ENCODE measurements at regions not wholly inside any gene's neighbourhood (a gene's known extent, or its start where the extent isn't known, plus 50 kb on each side); places are given as distances from the start of the nearest gene placed in this dataset.

DNA sequence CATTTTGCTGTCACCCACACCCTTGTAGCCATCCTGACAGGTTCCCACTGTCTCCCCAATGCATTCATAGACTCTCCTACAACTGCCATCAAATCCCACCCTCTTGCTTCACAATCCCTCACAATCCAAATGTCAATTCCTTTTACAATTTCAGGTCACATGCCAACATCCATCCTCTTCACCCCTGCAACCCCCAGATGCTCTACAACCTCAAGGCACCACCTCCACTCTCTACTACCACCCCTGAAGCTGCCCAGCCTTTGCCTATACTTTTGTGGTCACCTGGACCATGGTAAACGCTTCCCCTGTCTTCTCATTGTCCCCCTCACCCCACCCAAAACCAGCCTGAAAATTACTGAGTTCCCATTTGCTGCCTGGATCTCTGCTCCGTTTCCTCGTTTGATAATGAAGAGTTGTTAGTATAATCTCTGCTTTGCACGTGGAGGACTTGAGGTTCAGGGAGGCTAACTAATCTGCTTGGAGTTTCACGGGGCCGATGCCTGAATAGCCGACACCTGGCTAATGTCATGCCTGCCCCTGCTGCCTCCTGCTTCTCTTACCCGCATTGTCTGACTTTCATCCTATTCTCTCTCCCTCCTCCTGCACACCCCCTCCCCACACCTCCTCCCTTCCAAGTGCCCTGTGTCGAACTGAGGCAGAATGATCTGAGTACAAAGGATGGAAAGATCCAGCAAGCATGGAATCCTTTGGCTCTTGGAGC, 82.4 kb upstream of the TOX2 start:
- H3K79me2 ChIP-seq (ENCODE audit: low read length), result no peaks in the 10 kb centered on the region
- H4K20me1 ChIP-seq (ENCODE audit: insufficient read depth, low read length), result no peaks in the 10 kb centered on the region
- 0 out of 2 replicates have a peak, but pooled peaks cover 4% of the 10 kb centered on the region for H3K9me3 ChIP-seq (ENCODE audit: insufficient read depth, low read length)
- TF ChIP-seq, protein P1, sequence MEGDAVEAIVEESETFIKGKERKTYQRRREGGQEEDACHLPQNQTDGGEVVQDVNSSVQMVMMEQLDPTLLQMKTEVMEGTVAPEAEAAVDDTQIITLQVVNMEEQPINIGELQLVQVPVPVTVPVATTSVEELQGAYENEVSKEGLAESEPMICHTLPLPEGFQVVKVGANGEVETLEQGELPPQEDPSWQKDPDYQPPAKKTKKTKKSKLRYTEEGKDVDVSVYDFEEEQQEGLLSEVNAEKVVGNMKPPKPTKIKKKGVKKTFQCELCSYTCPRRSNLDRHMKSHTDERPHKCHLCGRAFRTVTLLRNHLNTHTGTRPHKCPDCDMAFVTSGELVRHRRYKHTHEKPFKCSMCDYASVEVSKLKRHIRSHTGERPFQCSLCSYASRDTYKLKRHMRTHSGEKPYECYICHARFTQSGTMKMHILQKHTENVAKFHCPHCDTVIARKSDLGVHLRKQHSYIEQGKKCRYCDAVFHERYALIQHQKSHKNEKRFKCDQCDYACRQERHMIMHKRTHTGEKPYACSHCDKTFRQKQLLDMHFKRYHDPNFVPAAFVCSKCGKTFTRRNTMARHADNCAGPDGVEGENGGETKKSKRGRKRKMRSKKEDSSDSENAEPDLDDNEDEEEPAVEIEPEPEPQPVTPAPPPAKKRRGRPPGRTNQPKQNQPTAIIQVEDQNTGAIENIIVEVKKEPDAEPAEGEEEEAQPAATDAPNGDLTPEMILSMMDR (IDR thresholded peaks at IDR 0.05; ENCODE audit: low read depth, low read length), result no peak
- no peak for TF ChIP-seq EZH2phosphoT487 (IDR thresholded peaks at IDR 0.05; ENCODE audit: low read depth)
- no peak overlapping the region for H3K9ac ChIP-seq (ENCODE audit: low read length)
- no peak overlapping the region for H2AFZ ChIP-seq (ENCODE audit: low read depth, low read length)
- H3K4me2 ChIP-seq (ENCODE audit: low read length), result no peak overlapping the region
- 0 out of 2 replicates have a peak, but pooled peaks cover under 1% of the 10 kb centered on the region for H3K4me1 ChIP-seq (ENCODE audit: low read length)
- no peak overlapping the region for H3K27ac ChIP-seq (ENCODE audit: low read length)
- H3K27me3 ChIP-seq (ENCODE audit: low read depth, low read length), result no peaks in the 10 kb centered on the region
- peaks cover 2% of the 10 kb centered on the region for H3K36me3 ChIP-seq (replicated peaks; ENCODE audit: low read depth, low read length)
- no peak overlapping the region for H3K4me3 ChIP-seq (ENCODE audit: low read length)

DNA sequence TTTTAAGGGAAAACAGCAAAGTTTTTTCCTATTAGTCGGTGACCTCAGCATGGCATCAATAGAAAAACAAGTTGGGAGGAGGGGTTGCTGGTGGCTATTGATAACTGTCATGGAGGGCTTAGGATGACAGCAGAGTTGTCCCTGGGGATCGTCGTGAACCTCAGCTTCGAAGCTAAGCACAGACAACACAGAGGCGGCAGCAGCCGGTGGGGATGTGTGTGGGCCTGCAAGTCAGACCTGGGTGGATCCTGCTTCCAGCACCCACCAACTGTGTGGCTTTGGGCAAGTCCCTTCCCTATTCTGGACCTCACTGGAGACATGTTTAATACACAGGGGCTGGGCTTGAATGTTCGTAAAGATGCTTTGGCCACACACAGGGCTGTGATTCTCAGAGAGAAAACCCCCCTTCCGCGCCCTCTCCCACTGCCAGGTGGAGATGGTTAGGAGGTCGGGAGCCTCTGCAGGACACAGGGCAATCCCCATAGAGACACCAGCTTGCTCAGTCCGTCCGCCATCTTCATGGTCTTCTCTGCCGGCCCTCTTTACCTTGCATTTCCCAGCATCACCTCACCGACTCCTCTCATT, 83.1 kb upstream of the TOX2 start:
- Histone ChIP-seq H3K27me3 (ENCODE audit: low read depth, low read length) (no peaks in the 10 kb centered on the region), H4K20me1 (ENCODE audit: insufficient read depth, low read length) (no peaks in the 10 kb centered on the region), H2AFZ (ENCODE audit: low read depth, low read length) (no peak overlapping the region), H3K79me2 (ENCODE audit: low read length) (no peaks in the 10 kb centered on the region), H3K9ac (ENCODE audit: low read length) (no peak overlapping the region), H3K4me2 (ENCODE audit: low read length) (no peak overlapping the region), H3K4me1 (ENCODE audit: low read length) (peaks cover 2% of the 10 kb centered on the region), H3K4me3 (ENCODE audit: low read length) (no peak overlapping the region), H3K27ac (ENCODE audit: low read length) (no peak overlapping the region), H3K36me3 (replicated peaks; ENCODE audit: low read depth, low read length) (peaks cover 6% of the 10 kb centered on the region), H3K9me3 (ENCODE audit: insufficient read depth, low read length) (peaks cover 7% of the 10 kb centered on the region; the same call in 1 of the 2 replicates)
- no peak for TF ChIP-seq EZH2phosphoT487 (IDR thresholded peaks at IDR 0.05; ENCODE audit: low read depth)
- TF ChIP-seq, protein P1 (IDR thresholded peaks at IDR 0.05; ENCODE audit: low read depth, low read length), result no peak

DNA sequence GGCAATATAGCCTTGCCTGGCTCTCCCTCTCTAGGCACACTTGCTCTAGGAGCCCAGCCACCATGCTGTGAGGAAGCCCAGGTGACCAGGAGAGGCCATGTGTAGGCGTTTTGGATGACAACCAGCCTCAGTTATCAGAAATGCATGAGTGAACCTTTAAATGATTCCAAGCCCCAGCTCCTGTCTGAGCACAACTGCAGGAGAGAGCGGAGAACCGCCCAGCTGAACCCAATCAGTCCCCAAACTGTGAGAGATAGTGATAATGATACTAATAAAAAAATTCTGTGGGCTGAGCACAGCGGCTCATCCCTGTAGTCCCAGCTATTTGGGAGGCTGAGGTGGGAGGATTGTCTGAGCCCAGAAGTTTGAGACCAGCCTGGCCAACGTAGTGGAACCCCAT, 83.8 kb upstream of the TOX2 start:
- Histone ChIP-seq H3K9ac (ENCODE audit: low read length) (no peak overlapping the region), H3K9me3 (ENCODE audit: insufficient read depth, low read length) (peaks cover 12% of the 10 kb centered on the region; the same call in 1 of the 2 replicates), H3K27me3 (ENCODE audit: low read depth, low read length) (no peaks in the 10 kb centered on the region), H4K20me1 (ENCODE audit: insufficient read depth, low read length) (no peaks in the 10 kb centered on the region), H3K4me2 (ENCODE audit: low read length) (no peak overlapping the region), H3K79me2 (ENCODE audit: low read length) (no peaks in the 10 kb centered on the region), H3K4me1 (ENCODE audit: low read length) (peaks cover 9% of the 10 kb centered on the region), H3K27ac (ENCODE audit: low read length) (no peak overlapping the region), H3K4me3 (ENCODE audit: low read length) (no peak overlapping the region), H2AFZ (ENCODE audit: low read depth, low read length) (no peak overlapping the region), H3K36me3 (replicated peaks; ENCODE audit: low read depth, low read length) (peaks cover 10% of the 10 kb centered on the region)
- TF ChIP-seq, protein P1 (IDR thresholded peaks at IDR 0.05; ENCODE audit: low read depth, low read length), result no peak
- no peak for TF ChIP-seq EZH2phosphoT487 (IDR thresholded peaks at IDR 0.05; ENCODE audit: low read depth)

DNA sequence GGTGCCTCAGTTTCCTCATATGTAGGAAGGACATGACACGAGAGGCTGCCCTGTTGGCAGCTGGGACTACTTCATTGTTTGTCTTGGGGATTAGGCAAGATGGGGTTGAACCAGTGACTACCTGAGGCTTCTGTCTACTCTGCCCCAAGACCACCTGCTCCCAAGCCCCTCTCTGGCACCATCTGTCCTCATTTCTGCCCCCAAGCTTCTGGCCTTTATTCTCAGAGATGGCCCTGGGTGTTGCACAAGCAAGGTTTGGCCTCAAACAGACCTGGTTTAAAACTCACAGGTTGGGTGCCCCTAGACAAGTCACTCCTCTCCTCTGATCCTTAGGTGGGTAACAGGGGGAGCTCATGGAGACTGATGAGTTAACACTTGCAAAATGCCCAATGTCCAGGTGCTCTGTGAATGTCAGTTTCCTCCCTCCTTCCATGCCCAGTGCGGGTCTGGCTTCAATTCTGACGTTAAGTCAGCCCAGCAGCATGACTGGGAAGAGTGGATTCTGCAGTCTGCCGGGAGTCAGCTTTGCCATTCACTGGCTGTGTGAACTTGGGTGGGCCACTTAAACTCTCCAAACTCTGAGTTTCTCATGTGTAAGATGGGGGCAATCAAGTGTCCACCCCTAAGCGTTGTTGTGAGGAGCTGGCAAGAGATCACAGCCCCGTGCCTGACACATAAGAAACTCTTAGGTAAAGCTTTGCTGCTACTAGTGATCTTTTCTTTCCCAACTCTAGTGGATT, 84.5 kb upstream of the TOX2 start:
- H3K4me3 ChIP-seq (ENCODE audit: low read length), result no peak overlapping the region
- TF ChIP-seq, protein P1 (IDR thresholded peaks at IDR 0.05; ENCODE audit: low read depth, low read length), result no peak
- no peak for TF ChIP-seq EZH2phosphoT487 (IDR thresholded peaks at IDR 0.05; ENCODE audit: low read depth)
- H3K79me2 ChIP-seq (ENCODE audit: low read length), result no peaks in the 10 kb centered on the region
- no peaks in the 10 kb centered on the region for H3K27me3 ChIP-seq (ENCODE audit: low read depth, low read length)
- peaks cover 17% of the 10 kb centered on the region for H3K4me1 ChIP-seq (ENCODE audit: low read length)
- peaks cover 10% of the 10 kb centered on the region for H3K36me3 ChIP-seq (replicated peaks; ENCODE audit: low read depth, low read length)
- no peak overlapping the region for H3K4me2 ChIP-seq (ENCODE audit: low read length)
- no peak overlapping the region for H3K9ac ChIP-seq (ENCODE audit: low read length)
- H3K27ac ChIP-seq (ENCODE audit: low read length), result no peak overlapping the region
- H2AFZ ChIP-seq (ENCODE audit: low read depth, low read length), result no peak overlapping the region
- H3K9me3 ChIP-seq (ENCODE audit: insufficient read depth, low read length), result peaks cover 12% of the 10 kb centered on the region; the same call in 1 of the 2 replicates
- no peaks in the 10 kb centered on the region for H4K20me1 ChIP-seq (ENCODE audit: insufficient read depth, low read length)

Measured in OCI-LY3 (cell line).